Esophagus squamous epithelium (tissue), 5 donors: ENCODE measurements at regions not wholly inside any gene's neighbourhood (a gene's known extent, or its start where the extent isn't known, plus 50 kb on each side); places are given as distances from the start of the nearest gene placed in this dataset.

Experiments
- DNase-seq: peaks from one replicate; lab custom pipeline; 2025; lab: John Stamatoyannopoulos, UW
- H3K27ac ChIP-seq, 4 donors: fragments of 200-600 bp; sonication (generic); one replicate each; pipeline ENCODE4 v1.5.1; 2016 to 2019; ENCODE audit warnings: mild to moderate bottlenecking in 1 of 4
- H3K27me3 ChIP-seq, 4 donors: fragments of 200-600 bp; sonication (generic); 1 replicate in 3 of 4; 2 replicates in 1 of 4; pipeline versions ENCODE4 v1.5.1 to v1.6.0; 2017 to 2021; ENCODE audit warnings: antibody characterized with exemption in 1 of 4
- H3K36me3 ChIP-seq, 3 donors: fragments of 200-600 bp; sonication (generic); one replicate each; pipeline ENCODE4 v1.5.1; 2016 to 2019
- H3K4me1 ChIP-seq, 3 donors: fragments of 200-600 bp; sonication (generic); one replicate each; pipeline ENCODE4 v1.5.1; 2017 to 2019
- H3K4me3 ChIP-seq, 4 donors: fragments of 200-600 bp; sonication (generic); 1 replicate in 3 of 4; 2 replicates in 1 of 4; pipeline ENCODE4 v1.5.1; 2016 to 2019; ENCODE audit warnings: mild to moderate bottlenecking in 2 of 4, moderate library complexity in 1 of 4
- H3K9me3 ChIP-seq, 3 donors: fragments of 200-600 bp; sonication (generic); one replicate each; pipeline ENCODE4 v1.5.1; 2016 to 2019
- CTCF ChIP-seq, 6 experiments: fragments of 450-650 bp in 4 of 6; fragments of 200-600 bp in 2 of 6; sonication (generic) in 2 of 6; IDR thresholded peaks; one replicate each; pipeline ENCODE4 v1.5.1; 2016 to 2019; ENCODE audit warnings: antibody characterized with exemption in 6 of 6, mild to moderate bottlenecking in 4 of 6, moderate library complexity in 4 of 6
- POLR2A ChIP-seq, 4 donors: fragments of 450-650 bp; IDR thresholded peaks; one replicate each; pipeline ENCODE4 v1.6.1; 2017; ENCODE audit warnings: antibody characterized with exemption in 4 of 4, mild to moderate bottlenecking in 4 of 4, moderate library complexity in 3 of 4
- WGBS, 2 donors: methylation state at CpG; one replicate each; pipeline ENCODE4 v1.1.5; 2018; 5-methylcytosine and 5-hydroxymethylcytosine counted together
- intact Hi-C: fragments of 100-400 bp; cut with DNase I; formaldehyde crosslinking; loops from one replicate; pipeline ENCODE4 v1.15.0; 2022
- donor health status: DM: yes; HTN: yes; CAD: no.

- no peak overlapping the region for H3K4me3 ChIP-seq
- intact Hi-C loops, result no loop called here
- DNase-seq, result no peak
- no peaks in the 10 kb centered on the region for H3K27me3 ChIP-seq
- no peak for TF ChIP-seq POLR2A (IDR thresholded peaks at IDR 0.05)
- TF ChIP-seq CTCF (IDR thresholded peaks at IDR 0.05), result no peak
- H3K4me1 ChIP-seq, result no peaks in the 10 kb centered on the region
- 18% methylated on average over 2 of the region's 2 CpGs for WGBS, 2 donors
- H3K27ac ChIP-seq, result no peak overlapping the region
- no peaks in the 10 kb centered on the region for H3K36me3 ChIP-seq
- H3K9me3 ChIP-seq, result no peaks in the 10 kb centered on the region
Measured at GRCh38 chr4:66906314-66906713, 639.0 kb downstream of the CENPC start.

GRCh38 chr4:66899422-66900065 lies 645.8 kb downstream of the CENPC start:
- Histone ChIP-seq H3K4me1 (no peaks in the 10 kb centered on the region), H3K36me3 (no peaks in the 10 kb centered on the region), H3K4me3 (no peak overlapping the region), H3K9me3 (peaks cover 0 to 8% (median 0%) of the 10 kb centered on the region in 3 donors), H3K27me3 (no peaks in the 10 kb centered on the region), H3K27ac (no peak overlapping the region)
- no peak for DNase-seq
- WGBS, 2 donors, result 91 to 100% methylated on average over 2 to 5 of the region's 26 CpGs
- TF ChIP-seq CTCF (IDR thresholded peaks at IDR 0.05) (no peak), POLR2A (IDR thresholded peaks at IDR 0.05) (no peak)
- intact Hi-C loops, result no loop called here

GRCh38 chr4:66893807-66894206 lies 651.5 kb downstream of the CENPC start:
- intact Hi-C loops, result no loop called here
- no peak for TF ChIP-seq POLR2A (IDR thresholded peaks at IDR 0.05)
- TF ChIP-seq CTCF (IDR thresholded peaks at IDR 0.05), result no peak
- 57 to 76% methylated on average over 1 of the region's 1 CpG for WGBS, 2 donors
- no peaks in the 10 kb centered on the region for H3K9me3 ChIP-seq
- H3K4me1 ChIP-seq, result no peaks in the 10 kb centered on the region
- no peaks in the 10 kb centered on the region for H3K27me3 ChIP-seq
- no peaks in the 10 kb centered on the region for H3K36me3 ChIP-seq
- no peak overlapping the region for H3K27ac ChIP-seq
- H3K4me3 ChIP-seq, result no peak overlapping the region
- DNase-seq, result no peak

- 80 to 89% methylated on average over 1 of the region's 1 CpG for WGBS, 2 donors
- intact Hi-C loops, result no loop called here
- TF ChIP-seq CTCF (IDR thresholded peaks at IDR 0.05), result no peak
- Histone ChIP-seq H3K27me3 (no peaks in the 10 kb centered on the region), H3K27ac (no peak overlapping the region), H3K9me3 (no peaks in the 10 kb centered on the region), H3K4me1 (no peaks in the 10 kb centered on the region), H3K36me3 (no peaks in the 10 kb centered on the region), H3K4me3 (no peak overlapping the region)
- DNase-seq, result no peak
Measured at GRCh38 chr4:66887061-66887460, 658.2 kb downstream of the CENPC start.

- Histone ChIP-seq H3K27ac (no peak overlapping the region), H3K27me3 (no peaks in the 10 kb centered on the region), H3K9me3 (no peaks in the 10 kb centered on the region), H3K36me3 (no peaks in the 10 kb centered on the region), H3K4me1 (no peaks in the 10 kb centered on the region), H3K4me3 (no peak overlapping the region)
- no peak for TF ChIP-seq CTCF (IDR thresholded peaks at IDR 0.05)
- DNase-seq, result no peak
- WGBS, 2 donors, result 88 to 94% methylated on average over 1 of the region's 1 CpG
- intact Hi-C loops, result no loop called here
Measured at GRCh38 chr4:66885501-66886165, 659.7 kb downstream of the CENPC start.
